NCI-H146 treated with DMSO at 0.1 percent for 48 hours (cell line): ENCODE measurements at regions not wholly inside any gene's neighbourhood (a gene's known extent, or its start where the extent isn't known, plus 50 kb on each side); places are given as distances from the start of the nearest gene placed in this dataset.

Source experiments
- DNase-seq: peaks from one replicate; lab custom pipeline; 2025; ENCODE audit not compliant: unreplicated experiment; lab: John Stamatoyannopoulos, UW

DNA sequence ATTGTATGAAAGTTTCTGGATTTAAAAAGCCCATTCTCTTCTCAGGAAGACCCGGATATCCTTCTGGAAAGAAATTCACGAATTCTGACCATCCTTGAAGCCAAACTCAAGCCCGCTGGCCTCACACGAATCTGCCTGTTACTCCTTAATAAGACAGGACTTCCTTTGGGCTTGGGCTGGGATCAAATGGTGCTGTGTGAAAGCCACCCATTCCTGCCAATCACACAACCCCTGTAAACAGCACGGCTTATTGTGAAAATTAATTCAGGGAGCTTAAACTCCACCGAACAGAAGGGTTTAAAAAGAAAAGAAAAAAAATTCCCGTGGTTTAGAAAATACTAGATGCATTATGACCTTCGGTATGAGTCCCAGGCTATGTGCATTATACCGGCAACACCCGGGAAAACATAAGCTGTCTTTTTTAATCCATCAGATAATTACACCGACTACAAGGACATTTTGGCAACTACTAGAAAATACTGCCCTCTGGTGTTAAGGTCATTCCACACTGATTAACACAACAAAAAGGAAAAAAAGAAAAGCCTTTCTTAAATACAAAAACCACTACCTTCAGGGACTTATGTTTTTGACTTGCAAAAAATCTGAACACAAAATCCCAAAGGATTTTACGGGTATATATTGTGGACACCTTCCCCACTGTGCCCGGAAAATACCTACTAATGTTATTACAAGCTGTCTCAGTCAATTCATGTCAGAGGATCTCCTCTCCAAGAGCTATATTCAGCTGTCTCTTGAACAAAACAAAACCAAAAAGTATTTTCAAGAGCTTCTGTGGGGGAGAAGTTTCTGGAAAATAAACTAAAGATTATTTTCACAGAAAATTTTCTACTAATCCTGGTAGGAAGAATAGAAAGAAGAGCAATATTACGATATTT lies 76.0 kb upstream of the LSM14A start:
- peak; percentile 40 for DNase-seq

DNA sequence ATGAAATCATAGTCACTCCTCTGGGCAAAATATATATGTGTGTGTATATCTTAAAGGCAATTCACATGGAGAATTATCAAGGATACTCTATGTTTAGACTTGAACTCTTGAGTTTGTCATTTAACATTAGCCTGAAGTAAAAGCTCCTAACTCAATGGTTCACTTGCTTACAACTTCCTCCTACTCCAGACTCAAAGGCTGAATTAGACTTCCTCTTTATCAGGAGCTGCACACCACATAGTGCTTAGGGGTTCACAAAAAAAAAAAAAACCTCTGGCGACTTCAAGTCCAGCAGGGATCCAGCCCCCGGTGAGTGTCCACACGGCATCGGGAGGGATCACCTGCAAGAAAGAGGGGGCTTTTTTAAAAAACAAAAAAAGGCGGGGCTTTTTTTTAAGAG lies 68.2 kb upstream of the LSM14A start:
- DNase-seq = no peak

DNA sequence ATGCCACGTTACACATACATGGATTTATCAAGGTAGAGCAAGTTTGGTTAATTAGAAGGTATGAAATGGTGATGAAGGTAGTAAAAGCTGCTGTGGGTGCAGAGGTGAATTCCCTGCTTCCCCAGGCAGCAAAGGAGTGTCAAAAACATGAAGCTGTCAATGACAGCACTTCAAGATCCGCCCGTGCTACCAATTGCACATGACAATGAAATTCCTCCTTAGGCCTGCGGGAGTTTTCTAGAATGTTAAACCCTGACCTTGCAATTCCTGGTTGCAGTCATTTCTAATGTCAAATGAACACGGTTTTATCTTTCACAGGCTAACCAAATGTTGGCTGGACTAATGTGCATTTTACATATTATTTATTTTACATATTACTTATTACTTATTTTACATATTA lies 67.7 kb upstream of the LSM14A start:
- DNase-seq = no peak

DNA sequence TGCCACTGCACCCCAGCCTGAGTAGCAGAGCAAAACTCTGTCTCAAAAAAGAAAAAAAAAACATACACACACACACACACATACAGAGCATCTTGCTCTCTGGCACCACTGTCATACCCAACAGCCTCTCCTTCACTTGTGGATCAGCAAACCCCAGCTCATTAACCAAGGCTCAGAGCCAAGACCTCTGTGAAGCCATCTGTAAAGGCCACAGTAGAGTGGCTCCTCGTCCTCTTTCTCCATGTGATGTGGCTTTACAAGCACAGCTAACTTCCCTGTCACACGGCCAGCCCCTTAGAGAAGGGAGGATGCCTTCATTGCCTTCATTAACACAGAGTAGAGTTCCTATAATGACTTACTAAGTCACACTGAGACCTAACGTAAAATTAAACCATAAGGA lies 62.7 kb upstream of the LSM14A start:
- DNase-seq = no peak

DNA sequence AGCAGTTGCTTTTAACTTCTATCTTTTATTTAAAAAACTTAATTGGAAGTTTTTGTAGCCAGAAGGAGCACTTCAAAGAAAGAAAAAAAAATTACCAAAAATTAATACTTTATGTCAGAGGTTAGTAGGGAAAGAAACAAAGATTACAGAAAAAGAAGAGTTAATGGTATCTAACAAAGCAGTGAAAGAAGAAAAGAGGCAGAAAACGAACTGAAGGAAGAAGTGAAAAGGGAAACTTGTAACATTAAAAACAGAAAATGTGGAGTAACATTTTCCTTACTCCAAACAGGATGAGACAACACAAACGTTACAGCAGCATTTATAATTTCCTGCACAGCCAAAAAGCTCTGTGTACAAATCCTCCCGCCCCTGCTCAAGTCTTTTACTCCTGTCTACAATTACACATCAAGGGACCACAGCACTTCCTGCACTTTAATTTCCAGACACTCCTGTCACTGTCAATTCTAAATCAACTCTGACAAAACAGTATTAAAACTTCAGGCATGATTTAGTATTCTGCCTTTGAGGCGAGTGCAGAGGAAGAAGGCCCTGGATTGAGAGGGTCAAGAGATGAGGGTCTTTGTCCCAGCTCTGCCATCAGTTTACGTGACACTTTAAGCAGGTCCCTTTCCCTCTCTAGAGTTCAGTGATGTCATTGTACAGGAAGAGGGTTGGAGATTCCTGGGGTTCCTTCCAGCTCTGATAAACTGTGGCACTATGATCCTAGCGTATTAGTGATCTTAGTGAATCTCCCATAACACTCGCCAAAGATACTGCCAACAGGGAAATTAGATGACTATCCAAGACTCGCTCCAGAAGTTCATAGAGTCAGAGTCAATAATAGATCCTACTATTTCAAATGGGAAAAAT lies 53.2 kb upstream of the LSM14A start:
- DNase-seq = no peak

DNA sequence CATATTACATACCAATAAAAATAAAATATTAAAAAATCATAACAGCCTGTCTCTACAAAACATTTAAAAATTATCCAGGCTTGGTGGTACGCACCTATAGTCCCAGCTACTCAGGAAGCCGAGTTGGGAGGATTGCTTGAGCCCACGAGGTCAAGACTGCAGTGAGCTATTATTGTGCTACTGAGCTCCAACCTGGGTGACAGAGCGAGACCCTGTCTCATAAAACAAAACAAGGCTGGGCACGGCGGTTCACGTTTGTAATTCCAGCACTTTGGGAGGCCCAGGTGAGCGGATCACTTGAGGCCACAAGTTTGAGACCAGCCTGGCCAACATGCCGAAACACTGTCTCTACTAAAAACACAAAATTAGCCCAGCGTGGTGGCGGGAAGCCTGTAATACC lies 52.2 kb upstream of the LSM14A start:
- DNase-seq = no peak

DNA sequence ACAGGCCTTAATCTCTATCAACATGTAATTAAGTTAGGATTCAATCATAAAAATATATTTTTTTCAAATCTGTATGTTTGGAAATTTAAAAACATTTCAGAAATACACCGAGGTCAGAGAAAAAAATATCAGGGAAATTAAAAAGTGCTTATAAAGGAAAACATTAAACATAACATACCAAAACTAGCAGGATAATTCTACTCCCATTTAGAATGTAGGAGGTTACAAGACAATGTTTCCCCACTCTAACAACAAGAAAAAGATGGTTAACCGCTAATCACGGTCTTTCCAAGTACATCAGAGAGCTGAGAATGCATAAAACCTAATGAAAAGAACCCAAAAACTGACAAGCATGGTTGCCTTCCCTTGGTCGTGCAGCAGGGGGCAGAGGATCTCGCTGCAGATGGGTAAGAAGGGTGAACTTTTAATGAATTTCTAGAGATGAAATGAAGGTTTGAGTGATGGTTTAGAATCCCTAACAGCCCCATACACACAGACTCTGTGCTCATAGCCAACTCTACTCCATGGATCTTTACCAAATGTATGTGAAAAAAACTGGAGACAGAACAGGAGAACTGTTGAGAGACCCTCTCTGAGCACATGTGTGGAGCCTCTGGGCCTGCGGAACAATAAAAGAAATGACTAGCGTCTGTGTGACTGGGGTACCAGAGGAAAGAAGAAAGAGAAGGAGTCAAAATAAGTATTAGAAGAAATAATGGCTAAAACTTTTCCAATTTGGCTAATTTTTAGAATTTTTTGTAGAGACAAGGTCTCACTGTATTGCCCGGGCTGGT lies 51.3 kb upstream of the LSM14A start:
- no peak for DNase-seq
